Adrenal gland (tissue), 9 donors: ENCODE measurements at regions not wholly inside any gene's neighbourhood (a gene's known extent, or its start where the extent isn't known, plus 50 kb on each side); places are given as distances from the start of the nearest gene placed in this dataset.

Experiments
- DNase-seq, 7 donors: peaks; one replicate each; pipeline ENCODE4 v3.0.0-alpha.2; 2019 to 2020
- H3K27ac ChIP-seq, 5 donors: fragments of 200-600 bp; sonication (generic) in 4 of 5; 1 replicate in 3 of 5; 2 replicates in 2 of 5; pipeline versions ENCODE4 v1.5.1 to v1.8.0; 2016 to 2020; ENCODE audit warnings: mild to moderate bottlenecking in 1 of 5
- H3K27me3 ChIP-seq: fragments of 200-600 bp; 2 replicates; pipeline ENCODE4 v1.8.0; 2021
- H3K36me3 ChIP-seq, 2 donors: fragments of 200-600 bp; replicated peaks in 1 of 2; 1 replicate in 1 of 2; 2 replicates in 1 of 2; pipeline versions ENCODE4 v1.5.1 to v1.8.0; 2018 to 2022
- H3K4me1 ChIP-seq, 2 donors: fragments of 200-600 bp; replicated peaks in 1 of 2; 1 replicate in 1 of 2; 2 replicates in 1 of 2; pipeline versions ENCODE4 v1.5.1 to v1.8.0; 2018 to 2021
- H3K4me3 ChIP-seq, 4 donors: fragments of 200-600 bp; sonication (generic) in 3 of 4; one replicate each; pipeline ENCODE4 v1.5.1; 2016 to 2018
- H3K9me3 ChIP-seq, 3 donors: fragments of 200-600 bp; sonication (generic) in 1 of 3; replicated peaks in 1 of 3; 1 replicate in 2 of 3; 2 replicates in 1 of 3; pipeline versions ENCODE4 v1.5.1 to v1.8.0; 2016 to 2021
- POLR2A ChIP-seq, 2 donors: fragments of 450-650 bp; IDR thresholded peaks; one replicate each; pipeline ENCODE4 v1.6.1; 2017; ENCODE audit warnings: antibody characterized with exemption in 2 of 2, mild to moderate bottlenecking in 2 of 2, moderate library complexity in 1 of 2
- WGBS, 4 donors: extraction: QIAGEN DNeasy Blood & Tissue Kit in 2 of 4; methylation state at CpG; one replicate each; pipeline versions ENCODE4 v1.1.5 to v1.1.7; 2013 to 2017; 5-methylcytosine and 5-hydroxymethylcytosine counted together
- intact Hi-C, 2 donors: fragments of 100-400 bp; cut with DNase I; formaldehyde crosslinking; loops; one replicate each; pipeline versions ENCODE4 v1.14.1 to v1.15.0; 2022 to 2023
- TF ChIP-seq, protein P1 (sequence below), 6 experiments: fragments of 450-650 bp in 4 of 6; fragments of 200-600 bp in 2 of 6; sonication (generic) in 1 of 6; IDR thresholded peaks; 1 replicate in 5 of 6; 2 replicates in 1 of 6; pipeline versions ENCODE4 v1.5.1 to v1.8.0; 2016 to 2021; ENCODE audit warnings: antibody characterized with exemption in 6 of 6, mild to moderate bottlenecking in 2 of 6, moderate library complexity in 1 of 6
- donor health status: healthy with polysubstance abuse.
- donor health status: Bipolar disorder and iron deficiency.
- donor health status: DM: yes; HTN: yes; CAD: no.
- donor health status: DM: no; HTN: no; CAD: no.
- donor health status: DM: no; HTN: no; CAD: no.

DNA sequence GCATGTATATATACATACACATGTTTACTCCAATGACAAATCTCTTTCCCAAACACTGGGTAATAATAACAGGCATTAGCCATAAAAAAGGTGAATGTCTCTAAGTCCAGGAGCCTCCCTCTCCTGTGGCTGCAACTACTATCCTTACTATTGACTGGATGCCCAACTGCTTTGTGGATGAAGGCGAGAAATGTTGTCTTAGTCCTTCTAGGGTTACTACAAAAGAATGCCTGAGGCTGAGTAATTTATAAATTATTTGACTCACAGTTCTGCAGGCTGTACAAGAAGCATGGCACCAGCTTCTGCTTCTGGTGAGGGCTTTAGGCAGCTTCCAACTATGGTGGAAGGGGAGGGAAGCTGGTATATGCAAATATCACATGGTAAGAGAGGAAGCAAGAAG, 366.0 kb upstream of the DDHD1 start:
- no peaks in the 10 kb centered on the region for H3K36me3 ChIP-seq
- no peaks in the 10 kb centered on the region for H3K27me3 ChIP-seq
- TF ChIP-seq, protein P1, sequence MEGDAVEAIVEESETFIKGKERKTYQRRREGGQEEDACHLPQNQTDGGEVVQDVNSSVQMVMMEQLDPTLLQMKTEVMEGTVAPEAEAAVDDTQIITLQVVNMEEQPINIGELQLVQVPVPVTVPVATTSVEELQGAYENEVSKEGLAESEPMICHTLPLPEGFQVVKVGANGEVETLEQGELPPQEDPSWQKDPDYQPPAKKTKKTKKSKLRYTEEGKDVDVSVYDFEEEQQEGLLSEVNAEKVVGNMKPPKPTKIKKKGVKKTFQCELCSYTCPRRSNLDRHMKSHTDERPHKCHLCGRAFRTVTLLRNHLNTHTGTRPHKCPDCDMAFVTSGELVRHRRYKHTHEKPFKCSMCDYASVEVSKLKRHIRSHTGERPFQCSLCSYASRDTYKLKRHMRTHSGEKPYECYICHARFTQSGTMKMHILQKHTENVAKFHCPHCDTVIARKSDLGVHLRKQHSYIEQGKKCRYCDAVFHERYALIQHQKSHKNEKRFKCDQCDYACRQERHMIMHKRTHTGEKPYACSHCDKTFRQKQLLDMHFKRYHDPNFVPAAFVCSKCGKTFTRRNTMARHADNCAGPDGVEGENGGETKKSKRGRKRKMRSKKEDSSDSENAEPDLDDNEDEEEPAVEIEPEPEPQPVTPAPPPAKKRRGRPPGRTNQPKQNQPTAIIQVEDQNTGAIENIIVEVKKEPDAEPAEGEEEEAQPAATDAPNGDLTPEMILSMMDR (IDR thresholded peaks at IDR 0.05) = no peak
- TF ChIP-seq POLR2A (IDR thresholded peaks at IDR 0.05) = no peak
- no peak for DNase-seq
- no peak overlapping the region for H3K4me3 ChIP-seq
- H3K9me3 ChIP-seq = no peaks in the 10 kb centered on the region
- no peak overlapping the region for H3K27ac ChIP-seq
- intact Hi-C loops = no loop called here
- H3K4me1 ChIP-seq = no peaks in the 10 kb centered on the region
- WGBS, 4 donors = 93 to 100% (median 97%) methylated on average over 1 of the region's 1 CpG

DNA sequence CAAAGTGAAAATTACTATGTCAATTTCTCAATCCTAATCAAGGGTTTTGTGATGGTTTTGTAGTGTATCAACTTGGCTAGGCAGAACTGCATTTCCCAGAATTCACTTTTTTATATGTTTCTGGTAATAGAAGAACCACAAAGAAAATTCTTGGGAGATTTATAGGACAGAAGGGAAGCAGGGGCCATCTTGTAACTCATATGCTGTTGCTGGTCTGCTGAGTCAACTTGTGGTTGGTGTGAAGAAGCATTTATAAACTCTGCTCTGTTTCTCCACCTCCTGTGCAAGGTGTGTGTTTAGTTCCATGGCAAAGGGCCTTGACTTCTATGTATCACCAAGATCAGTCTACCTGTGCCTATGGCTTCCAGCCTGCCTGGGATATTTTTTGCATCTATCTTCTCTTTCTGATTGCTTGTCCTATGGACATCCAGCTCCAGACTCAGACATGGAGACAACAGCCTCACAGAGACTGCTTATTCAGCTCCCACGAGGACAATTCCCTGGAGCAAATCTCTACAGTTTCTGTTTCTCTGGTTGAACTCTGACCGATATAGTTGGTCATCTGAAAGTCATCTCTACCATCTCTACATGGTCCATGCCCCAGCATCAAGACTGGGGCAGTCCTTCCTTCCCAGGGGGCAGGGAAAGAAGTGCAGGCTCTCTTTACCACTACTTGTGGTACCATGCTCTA, 364.3 kb upstream of the DDHD1 start:
- H3K36me3 ChIP-seq = no peaks in the 10 kb centered on the region
- WGBS, 4 donors = 87 to 96% (median 91%) methylated on average over 2 of the region's 2 CpGs
- H3K4me3 ChIP-seq = no peak overlapping the region
- no peaks in the 10 kb centered on the region for H3K27me3 ChIP-seq
- no peaks in the 10 kb centered on the region for H3K9me3 ChIP-seq
- TF ChIP-seq POLR2A (IDR thresholded peaks at IDR 0.05) = no peak
- TF ChIP-seq, protein P1 (IDR thresholded peaks at IDR 0.05) = no peak
- H3K27ac ChIP-seq = no peak overlapping the region
- H3K4me1 ChIP-seq = no peaks in the 10 kb centered on the region
- intact Hi-C loops = no loop called here
- DNase-seq = no peak

DNA sequence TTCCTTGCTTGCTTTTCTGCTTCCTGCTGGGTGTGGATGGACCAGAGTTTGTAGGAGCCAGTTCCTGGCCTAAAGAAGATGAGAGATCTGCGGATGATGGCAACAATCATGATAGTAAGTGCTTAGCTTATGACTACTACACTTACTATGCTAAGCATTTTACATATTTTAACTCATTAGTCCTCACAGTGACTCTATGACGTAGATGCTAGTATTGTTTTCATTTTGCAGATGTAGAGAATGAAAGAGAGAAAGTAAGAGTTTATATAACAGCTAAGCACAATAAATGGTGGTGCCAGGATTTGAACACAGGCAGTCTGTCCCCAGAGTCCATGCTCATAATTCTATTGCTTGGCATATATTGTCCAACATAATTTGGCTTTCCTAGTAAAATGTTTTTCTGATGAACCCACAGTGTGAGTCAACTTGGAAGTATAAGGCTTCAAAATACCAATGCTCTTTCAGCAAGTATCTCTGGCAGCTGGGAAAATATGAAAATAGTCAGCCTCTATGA, 363.2 kb upstream of the DDHD1 start:
- Histone ChIP-seq H3K27me3 (no peaks in the 10 kb centered on the region), H3K4me1 (no peaks in the 10 kb centered on the region), H3K36me3 (no peaks in the 10 kb centered on the region), H3K27ac (no peak overlapping the region), H3K9me3 (no peaks in the 10 kb centered on the region), H3K4me3 (no peak overlapping the region)
- 86 to 94% (median 91%) methylated on average over 2 of the region's 2 CpGs for WGBS, 4 donors
- TF ChIP-seq POLR2A (IDR thresholded peaks at IDR 0.05) = no peak
- TF ChIP-seq, protein P1 (IDR thresholded peaks at IDR 0.05) = no peak
- no peak for DNase-seq
- intact Hi-C loops = no loop called here

DNA sequence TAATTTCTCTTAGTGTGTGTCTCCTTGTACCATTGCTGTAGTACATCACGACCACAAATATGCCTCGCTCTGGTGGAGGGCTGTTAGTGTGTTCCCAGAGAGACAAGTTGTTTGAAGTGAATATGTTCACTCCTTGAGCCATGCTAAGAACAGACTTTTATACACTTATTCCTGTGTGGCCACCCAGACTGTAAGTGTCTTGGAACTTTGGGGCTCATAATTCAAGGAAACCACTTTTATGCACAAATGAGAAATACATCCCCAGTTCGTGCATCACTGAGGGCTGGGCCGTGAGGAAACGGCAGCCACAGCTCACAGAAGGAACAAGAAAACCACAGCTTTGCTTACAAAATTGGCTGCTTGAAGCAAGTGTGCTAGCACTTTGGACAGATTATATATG, 362.2 kb upstream of the DDHD1 start:
- TF ChIP-seq POLR2A (IDR thresholded peaks at IDR 0.05) = no peak
- TF ChIP-seq, protein P1 (IDR thresholded peaks at IDR 0.05) = no peak
- DNase-seq = no peak
- Histone ChIP-seq H3K27me3 (no peaks in the 10 kb centered on the region), H3K4me1 (no peaks in the 10 kb centered on the region), H3K36me3 (no peaks in the 10 kb centered on the region), H3K9me3 (no peaks in the 10 kb centered on the region), H3K27ac (no peak overlapping the region), H3K4me3 (no peak overlapping the region)
- WGBS, 4 donors = 79 to 87% (median 80%) methylated on average over 5 of the region's 5 CpGs
- intact Hi-C loops = no loop called here
